T-helper 9 cell (primary cell): ENCODE measurements at regions not wholly inside any gene's neighbourhood (a gene's known extent, or its start where the extent isn't known, plus 50 kb on each side); places are given as distances from the start of the nearest gene placed in this dataset.

ENCODE experiments used
- DNase-seq: peaks from one replicate; pipeline ENCODE4 v3.0.0-alpha.2; 2020

- DNase-seq, result no peak
These were observed 994.1 kb upstream of the ACVR2A start for GRCh38 chr2:146850746-146851145.

GRCh38 chr2:146847846-146848245, 997.0 kb upstream of the ACVR2A start:
- DNase-seq, result no peak

GRCh38 chr2:146844226-146844990, 1000.4 kb upstream of the ACVR2A start:
- DNase-seq, result no peak

- DNase-seq, result no peak
These were observed 1007.0 kb upstream of the ACVR2A start for GRCh38 chr2:146837857-146838256.

GRCh38 chr2:146826388-146826787, 1018.4 kb upstream of the ACVR2A start:
- no peak for DNase-seq

- no peak for DNase-seq
These were observed 1023.0 kb upstream of the ACVR2A start for GRCh38 chr2:146821836-146822316.

- DNase-seq, result no peak
These were observed 1024.2 kb upstream of the ACVR2A start for GRCh38 chr2:146820672-146821071.

GRCh38 chr2:146818122-146818521, 1026.7 kb upstream of the ACVR2A start:
- no peak for DNase-seq

- no peak for DNase-seq
These were observed 1027.2 kb upstream of the ACVR2A start for GRCh38 chr2:146817613-146818012.

GRCh38 chr2:146814971-146815370, 1029.9 kb upstream of the ACVR2A start:
- DNase-seq, result no peak

GRCh38 chr2:146807568-146808168, 1037.2 kb upstream of the ACVR2A start:
- no peak for DNase-seq

GRCh38 chr2:146806364-146807005, 1038.3 kb upstream of the ACVR2A start:
- DNase-seq, result no peak

- no peak for DNase-seq
These were observed 1040.5 kb upstream of the ACVR2A start for GRCh38 chr2:146804288-146804687.

GRCh38 chr2:146801886-146802285, 1042.9 kb upstream of the ACVR2A start:
- no peak for DNase-seq

- DNase-seq, result no peak
These were observed 1058.4 kb upstream of the ACVR2A start for GRCh38 chr2:146786396-146786795.

GRCh38 chr2:146785101-146785500, 1059.7 kb upstream of the ACVR2A start:
- no peak for DNase-seq

GRCh38 chr2:146784602-146785001, 1060.2 kb upstream of the ACVR2A start:
- no peak for DNase-seq

- no peak for DNase-seq
These were observed 1067.6 kb upstream of the ACVR2A start for GRCh38 chr2:146777181-146777580.

GRCh38 chr2:146776596-146776995, 1068.2 kb upstream of the ACVR2A start:
- no peak for DNase-seq

- DNase-seq, result no peak
These were observed 1073.3 kb upstream of the ACVR2A start for GRCh38 chr2:146771531-146771930.

- DNase-seq, result no peak
These were observed 1080.5 kb upstream of the ACVR2A start for GRCh38 chr2:146764301-146764700.

GRCh38 chr2:146762786-146763185, 1082.0 kb upstream of the ACVR2A start:
- no peak for DNase-seq

GRCh38 chr2:146754606-146755005, 1090.2 kb upstream of the ACVR2A start:
- no peak for DNase-seq

GRCh38 chr2:146748046-146748445, 1096.8 kb upstream of the ACVR2A start:
- DNase-seq, result no peak
